Fibroblast of lung (primary cell): ENCODE measurements at regions not wholly inside any gene's neighbourhood (a gene's known extent, or its start where the extent isn't known, plus 50 kb on each side); places are given as distances from the start of the nearest gene placed in this dataset.

Experiments
- EZH2 ChIP-seq: IDR thresholded peaks from 2 replicates; pipeline ENCODE4 v1.5.1; 2012; ENCODE audit warnings: low read length, control low read depth, mild to moderate bottlenecking; ENCODE audit errors: missing control alignments
- TF ChIP-seq, protein P1 (sequence below), 2 donors: IDR thresholded peaks in 1 of 2; conservative IDR thresholded peaks in 1 of 2; 1 replicate in 1 of 2; 2 replicates in 1 of 2; pipeline ENCODE4 v1.5.1; 2011 to 2012; ENCODE audit warnings: low read length in 2 of 2, control low read depth in 1 of 2, inconsistent platforms in 1 of 2, low read depth in 1 of 2, mild to moderate bottlenecking in 1 of 2

- TF ChIP-seq, protein P1, sequence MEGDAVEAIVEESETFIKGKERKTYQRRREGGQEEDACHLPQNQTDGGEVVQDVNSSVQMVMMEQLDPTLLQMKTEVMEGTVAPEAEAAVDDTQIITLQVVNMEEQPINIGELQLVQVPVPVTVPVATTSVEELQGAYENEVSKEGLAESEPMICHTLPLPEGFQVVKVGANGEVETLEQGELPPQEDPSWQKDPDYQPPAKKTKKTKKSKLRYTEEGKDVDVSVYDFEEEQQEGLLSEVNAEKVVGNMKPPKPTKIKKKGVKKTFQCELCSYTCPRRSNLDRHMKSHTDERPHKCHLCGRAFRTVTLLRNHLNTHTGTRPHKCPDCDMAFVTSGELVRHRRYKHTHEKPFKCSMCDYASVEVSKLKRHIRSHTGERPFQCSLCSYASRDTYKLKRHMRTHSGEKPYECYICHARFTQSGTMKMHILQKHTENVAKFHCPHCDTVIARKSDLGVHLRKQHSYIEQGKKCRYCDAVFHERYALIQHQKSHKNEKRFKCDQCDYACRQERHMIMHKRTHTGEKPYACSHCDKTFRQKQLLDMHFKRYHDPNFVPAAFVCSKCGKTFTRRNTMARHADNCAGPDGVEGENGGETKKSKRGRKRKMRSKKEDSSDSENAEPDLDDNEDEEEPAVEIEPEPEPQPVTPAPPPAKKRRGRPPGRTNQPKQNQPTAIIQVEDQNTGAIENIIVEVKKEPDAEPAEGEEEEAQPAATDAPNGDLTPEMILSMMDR (conservative IDR thresholded peaks at IDR 0.05 in 1 of 2, IDR thresholded peaks at IDR 0.05 in 1 of 2; ENCODE audit: low read depth in 1 of 2, low read length in 2 of 2), result no peak
- TF ChIP-seq EZH2, result no peak
Observed at GRCh38 chr13:26976313-26976712, 195.3 kb downstream of the USP12 start.
